Vagina (tissue), 2 donors: ENCODE measurements at regions not wholly inside any gene's neighbourhood (a gene's known extent, or its start where the extent isn't known, plus 50 kb on each side); places are given as distances from the start of the nearest gene placed in this dataset.
"Not testable (repeated sequence)": the region's sequence is repeated elsewhere in the genome, so short reads cannot be mapped to it uniquely, and the experiment has no call there.

Experiments
- DNase-seq, 2 donors: peaks; one replicate each; pipeline ENCODE4 v3.0.0-alpha.2; 2017; ENCODE audit errors: extremely low spot score in 2 of 2
- H3K27ac ChIP-seq: fragments of 200-600 bp; sonication (generic); one replicate; pipeline ENCODE4 v1.5.1; 2019
- H3K27me3 ChIP-seq: fragments of 200-600 bp; sonication (generic); one replicate; pipeline ENCODE4 v1.5.1; 2019
- H3K36me3 ChIP-seq, 2 donors: fragments of 200-600 bp; sonication (generic); one replicate each; pipeline ENCODE4 v1.5.1; 2017 to 2019
- H3K4me1 ChIP-seq: fragments of 200-600 bp; sonication (generic); one replicate; pipeline ENCODE4 v1.5.1; 2019
- H3K4me3 ChIP-seq, 2 donors: fragments of 200-600 bp; sonication (generic); 1 replicate in 1 of 2; 2 replicates in 1 of 2; pipeline ENCODE4 v1.5.1; 2016 to 2019
- H3K9me3 ChIP-seq: fragments of 200-600 bp; sonication (generic); one replicate; pipeline ENCODE4 v1.5.1; 2019
- CTCF ChIP-seq, 3 experiments: fragments of 450-650 bp in 2 of 3; fragments of 200-600 bp in 1 of 3; sonication (generic) in 1 of 3; IDR thresholded peaks; one replicate each; pipeline ENCODE4 v1.5.1; 2017 to 2019; ENCODE audit warnings: antibody characterized with exemption in 3 of 3, mild to moderate bottlenecking in 2 of 3, moderate library complexity in 2 of 3
- POLR2A ChIP-seq, 2 donors: fragments of 450-650 bp; IDR thresholded peaks; one replicate each; pipeline ENCODE4 v1.6.1; 2017; ENCODE audit warnings: antibody characterized with exemption in 2 of 2, mild to moderate bottlenecking in 2 of 2, moderate library complexity in 2 of 2
- POLR2AphosphoS5 ChIP-seq, 2 donors: sonication (generic); formaldehyde crosslinking; IDR thresholded peaks; one replicate each; pipeline ENCODE4 v1.9.0; 2017; ENCODE audit warnings: antibody characterized with exemption in 2 of 2, mild to moderate bottlenecking in 2 of 2, low read depth in 1 of 2; ENCODE audit not compliant: insufficient read depth in 1 of 2
- intact Hi-C: fragments of 100-400 bp; cut with DNase I; formaldehyde crosslinking; loops from one replicate; pipeline ENCODE4 v1.15.1; 2023

- Histone ChIP-seq H3K27me3 (no peaks in the 10 kb centered on the region), H3K4me3 (no peak overlapping the region), H3K36me3 (no peaks in the 10 kb centered on the region), H3K4me1 (no peaks in the 10 kb centered on the region), H3K9me3 (no peaks in the 10 kb centered on the region), H3K27ac (no peak overlapping the region)
- TF ChIP-seq POLR2AphosphoS5 (IDR thresholded peaks at IDR 0.05; ENCODE audit: insufficient read depth in 1 of 2, low read depth in 1 of 2) (no peak), CTCF (IDR thresholded peaks at IDR 0.05) (no peak), POLR2A (IDR thresholded peaks at IDR 0.05) (no peak)
- DNase-seq = no peak
- intact Hi-C loops = no loop called here
Measured at GRCh38 chr18:66900837-66901236, 296.9 kb upstream of the CDH19 start.

GRCh38 chr18:66895631-66896030, 291.7 kb upstream of the CDH19 start:
- Histone ChIP-seq H3K4me3 (no peak overlapping the region), H3K36me3 (no peaks in the 10 kb centered on the region), H3K27me3 (no peaks in the 10 kb centered on the region), H3K4me1 (no peaks in the 10 kb centered on the region), H3K27ac (no peak overlapping the region), H3K9me3 (no peaks in the 10 kb centered on the region)
- no peak for TF ChIP-seq POLR2AphosphoS5 (IDR thresholded peaks at IDR 0.05; ENCODE audit: insufficient read depth in 1 of 2, low read depth in 1 of 2)
- TF ChIP-seq CTCF (IDR thresholded peaks at IDR 0.05) = no peak
- TF ChIP-seq POLR2A (IDR thresholded peaks at IDR 0.05) = no peak
- intact Hi-C loops = no loop called here
- DNase-seq = no peak

GRCh38 chr18:66894851-66895250, 291.0 kb upstream of the CDH19 start:
- H3K4me3 ChIP-seq = no peak overlapping the region
- no peaks in the 10 kb centered on the region for H3K36me3 ChIP-seq
- intact Hi-C loops = no loop called here
- no peaks in the 10 kb centered on the region for H3K4me1 ChIP-seq
- no peaks in the 10 kb centered on the region for H3K9me3 ChIP-seq
- no peak for DNase-seq
- no peak overlapping the region for H3K27ac ChIP-seq
- no peak for TF ChIP-seq POLR2A (IDR thresholded peaks at IDR 0.05)
- TF ChIP-seq CTCF (IDR thresholded peaks at IDR 0.05) = no peak
- no peak for TF ChIP-seq POLR2AphosphoS5 (IDR thresholded peaks at IDR 0.05; ENCODE audit: insufficient read depth in 1 of 2, low read depth in 1 of 2)
- H3K27me3 ChIP-seq = no peaks in the 10 kb centered on the region

GRCh38 chr18:66892388-66892787, 288.5 kb upstream of the CDH19 start:
- H3K4me1 ChIP-seq, H3K4me3 ChIP-seq, H3K27ac ChIP-seq, H3K36me3 ChIP-seq, H3K9me3 ChIP-seq, DNase-seq, intact Hi-C loops, H3K27me3 ChIP-seq: not testable (repeated sequence)

- Histone ChIP-seq H3K27me3 (no peaks in the 10 kb centered on the region), H3K27ac (no peak overlapping the region), H3K9me3 (no peaks in the 10 kb centered on the region), H3K36me3 (no peaks in the 10 kb centered on the region), H3K4me1 (no peaks in the 10 kb centered on the region), H3K4me3 (no peak overlapping the region)
- no peak for TF ChIP-seq POLR2A (IDR thresholded peaks at IDR 0.05)
- TF ChIP-seq POLR2AphosphoS5 (IDR thresholded peaks at IDR 0.05; ENCODE audit: insufficient read depth in 1 of 2, low read depth in 1 of 2) = no peak
- no peak for TF ChIP-seq CTCF (IDR thresholded peaks at IDR 0.05)
- intact Hi-C loops = no loop called here
- no peak for DNase-seq
Measured at GRCh38 chr18:66874812-66875474, 271.1 kb upstream of the CDH19 start.
